PC-9 (cell line): ENCODE measurements at regions not wholly inside any gene's neighbourhood (a gene's known extent, or its start where the extent isn't known, plus 50 kb on each side); places are given as distances from the start of the nearest gene placed in this dataset.

Experiments
- EZH2 ChIP-seq: fragments of 200-600 bp; sonication (generic); IDR thresholded peaks from 2 replicates; pipeline ENCODE4 v1.8.0; 2017; ENCODE audit warnings: antibody characterized with exemption, low read depth
- TF ChIP-seq, protein P1 (sequence below): fragments of 200-600 bp; sonication (generic); conservative IDR thresholded peaks from 2 replicates; pipeline ENCODE4 v1.6.1; 2017; ENCODE audit warnings: mixed run types, antibody characterized with exemption, mild to moderate bottlenecking, moderate library complexity

DNA sequence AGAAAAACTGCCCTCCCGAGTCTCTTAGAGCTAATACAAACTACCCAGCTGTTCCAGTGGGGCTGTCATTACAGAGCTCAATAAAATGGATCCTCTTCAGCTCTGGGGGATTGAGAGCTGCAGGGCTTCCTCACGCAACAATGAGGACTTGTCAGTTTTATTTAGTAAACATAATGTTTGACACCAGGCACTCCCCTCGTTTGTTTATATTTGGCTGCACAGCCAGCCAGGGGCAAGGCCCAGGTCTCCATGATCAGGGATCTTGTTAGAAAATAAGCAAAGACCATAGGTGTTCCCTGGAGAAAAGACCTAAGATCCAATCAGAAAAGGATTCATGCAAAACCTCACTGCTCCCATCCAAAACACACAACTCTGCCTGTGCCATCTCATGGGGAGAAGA is 158.2 kb downstream of the C1D start:
- TF ChIP-seq, protein P1, sequence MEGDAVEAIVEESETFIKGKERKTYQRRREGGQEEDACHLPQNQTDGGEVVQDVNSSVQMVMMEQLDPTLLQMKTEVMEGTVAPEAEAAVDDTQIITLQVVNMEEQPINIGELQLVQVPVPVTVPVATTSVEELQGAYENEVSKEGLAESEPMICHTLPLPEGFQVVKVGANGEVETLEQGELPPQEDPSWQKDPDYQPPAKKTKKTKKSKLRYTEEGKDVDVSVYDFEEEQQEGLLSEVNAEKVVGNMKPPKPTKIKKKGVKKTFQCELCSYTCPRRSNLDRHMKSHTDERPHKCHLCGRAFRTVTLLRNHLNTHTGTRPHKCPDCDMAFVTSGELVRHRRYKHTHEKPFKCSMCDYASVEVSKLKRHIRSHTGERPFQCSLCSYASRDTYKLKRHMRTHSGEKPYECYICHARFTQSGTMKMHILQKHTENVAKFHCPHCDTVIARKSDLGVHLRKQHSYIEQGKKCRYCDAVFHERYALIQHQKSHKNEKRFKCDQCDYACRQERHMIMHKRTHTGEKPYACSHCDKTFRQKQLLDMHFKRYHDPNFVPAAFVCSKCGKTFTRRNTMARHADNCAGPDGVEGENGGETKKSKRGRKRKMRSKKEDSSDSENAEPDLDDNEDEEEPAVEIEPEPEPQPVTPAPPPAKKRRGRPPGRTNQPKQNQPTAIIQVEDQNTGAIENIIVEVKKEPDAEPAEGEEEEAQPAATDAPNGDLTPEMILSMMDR = no peak
- TF ChIP-seq EZH2 = no peak
